ENCODE measurements at regions not wholly inside any gene's neighbourhood (a gene's known extent, or its start where the extent isn't known, plus 50 kb on each side); places are given as distances from the start of the nearest gene placed in this dataset.
"Not testable (repeated sequence)": the region's sequence is repeated elsewhere in the genome, so short reads cannot be mapped to it uniquely, and the experiment has no call there.

- DNase-seq = no peak
Observed at GRCh38 chr1:14141656-14142055, 441.7 kb downstream of the PRDM2 start.

DNA sequence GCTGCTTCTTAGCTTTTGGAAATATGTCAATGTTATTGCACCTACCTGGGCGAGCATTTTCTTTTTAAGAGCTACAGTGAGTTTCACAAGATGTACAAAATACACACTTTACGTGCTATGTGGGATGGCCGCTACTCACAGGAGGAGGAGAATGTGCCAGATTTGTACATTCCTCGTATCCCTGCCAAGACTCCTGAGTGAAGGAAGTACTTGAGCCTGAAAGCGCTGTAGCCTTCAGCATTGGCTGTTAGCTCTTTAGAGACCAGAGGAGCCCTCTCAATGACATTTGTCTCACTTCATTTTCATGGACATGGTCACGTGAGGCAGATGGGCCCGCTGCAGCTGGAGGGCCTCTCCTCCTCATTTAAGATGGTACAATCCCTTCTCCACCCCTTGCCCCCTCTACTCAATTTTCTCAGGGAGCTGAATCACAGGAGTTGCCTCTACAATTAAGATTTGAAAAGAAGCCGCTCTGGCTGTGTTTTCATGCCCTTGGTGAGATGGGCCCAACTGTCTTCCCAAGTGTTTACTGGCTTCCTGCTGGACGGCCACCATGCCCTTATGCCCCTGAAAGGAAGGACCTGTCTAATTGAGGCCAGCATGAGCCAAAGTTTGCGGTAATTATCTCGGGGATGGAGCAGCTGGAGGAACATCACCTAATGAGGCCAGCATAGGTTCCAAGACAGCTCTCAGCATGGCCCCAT lies 442.6 kb downstream of the PRDM2 start:
- peak in 1 of 2 donors; percentile 26 for DNase-seq

GRCh38 chr1:14143777-14144176 lies 443.8 kb downstream of the PRDM2 start:
- no peak for DNase-seq

- DNase-seq = no peak
Observed at GRCh38 chr1:14148526-14148925, 448.5 kb downstream of the PRDM2 start.

GRCh38 chr1:14149431-14149830 lies 449.1 kb upstream of the KAZN start:
- no peak for DNase-seq

DNA sequence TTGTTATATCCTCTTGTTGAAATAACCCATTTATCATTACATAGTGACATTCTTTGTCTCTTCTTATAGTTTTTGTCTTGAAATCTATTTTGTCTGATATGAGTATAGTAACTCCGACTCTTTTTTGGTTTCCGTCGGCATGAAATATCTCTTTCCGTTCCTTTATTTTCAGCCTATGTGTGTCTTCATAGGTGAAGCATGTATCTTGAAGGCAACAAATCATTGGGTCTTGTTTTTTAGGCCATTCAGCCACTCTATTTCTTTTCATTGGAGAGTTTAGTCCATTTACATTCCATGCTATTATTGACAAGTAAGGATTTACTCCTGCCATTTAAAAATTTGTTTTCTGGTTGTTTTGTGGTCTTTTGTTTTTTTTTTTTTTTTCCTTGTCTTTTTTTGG lies 441.9 kb upstream of the KAZN start:
- no peak for DNase-seq

- no peak for DNase-seq
Observed at GRCh38 chr1:14160781-14161180, 437.7 kb upstream of the KAZN start.

DNA sequence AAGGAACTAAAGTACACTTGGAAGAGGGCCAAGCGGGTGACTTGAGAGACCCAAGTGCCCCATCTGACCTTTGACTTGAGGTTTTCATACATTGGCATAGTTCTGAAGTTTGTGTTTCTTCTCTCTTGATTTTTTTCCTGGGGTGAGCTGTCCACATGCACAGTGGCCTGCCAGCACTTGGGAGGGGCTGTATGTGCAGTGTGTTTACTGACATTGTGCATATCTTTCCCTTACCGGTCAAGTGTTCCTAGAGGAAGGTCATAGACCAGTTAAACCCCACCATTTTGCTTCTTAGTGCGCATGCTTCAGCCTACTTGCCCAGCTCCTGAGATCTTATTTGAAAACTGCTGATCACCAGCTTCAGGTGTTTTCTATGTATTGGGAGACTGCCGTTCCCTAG lies 435.2 kb upstream of the KAZN start:
- DNase-seq = no peak

DNA sequence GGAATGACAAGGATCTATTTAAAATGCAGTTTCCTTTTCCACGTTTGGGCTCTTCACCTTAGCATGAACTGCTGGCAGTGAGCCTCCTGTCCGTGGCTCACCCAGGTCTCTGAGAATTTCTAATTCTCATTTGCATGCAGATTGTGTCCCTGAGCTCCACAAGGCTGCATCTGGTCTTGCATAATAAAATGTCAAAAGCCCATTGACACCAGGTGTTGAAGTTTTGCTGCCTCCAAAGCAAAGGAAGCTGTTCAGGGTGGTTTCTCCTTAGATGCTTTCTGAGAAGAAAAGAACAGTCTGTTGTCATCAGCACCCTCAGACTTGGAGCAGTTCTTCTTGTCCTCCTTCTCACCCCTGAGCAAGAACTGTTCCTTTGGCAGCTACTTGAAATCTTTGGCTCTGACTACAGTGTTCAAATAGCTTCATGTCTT lies 433.1 kb upstream of the KAZN start:
- no peak for DNase-seq

- no peak for DNase-seq
Observed at GRCh38 chr1:14167884-14168283, 430.6 kb upstream of the KAZN start.

DNA sequence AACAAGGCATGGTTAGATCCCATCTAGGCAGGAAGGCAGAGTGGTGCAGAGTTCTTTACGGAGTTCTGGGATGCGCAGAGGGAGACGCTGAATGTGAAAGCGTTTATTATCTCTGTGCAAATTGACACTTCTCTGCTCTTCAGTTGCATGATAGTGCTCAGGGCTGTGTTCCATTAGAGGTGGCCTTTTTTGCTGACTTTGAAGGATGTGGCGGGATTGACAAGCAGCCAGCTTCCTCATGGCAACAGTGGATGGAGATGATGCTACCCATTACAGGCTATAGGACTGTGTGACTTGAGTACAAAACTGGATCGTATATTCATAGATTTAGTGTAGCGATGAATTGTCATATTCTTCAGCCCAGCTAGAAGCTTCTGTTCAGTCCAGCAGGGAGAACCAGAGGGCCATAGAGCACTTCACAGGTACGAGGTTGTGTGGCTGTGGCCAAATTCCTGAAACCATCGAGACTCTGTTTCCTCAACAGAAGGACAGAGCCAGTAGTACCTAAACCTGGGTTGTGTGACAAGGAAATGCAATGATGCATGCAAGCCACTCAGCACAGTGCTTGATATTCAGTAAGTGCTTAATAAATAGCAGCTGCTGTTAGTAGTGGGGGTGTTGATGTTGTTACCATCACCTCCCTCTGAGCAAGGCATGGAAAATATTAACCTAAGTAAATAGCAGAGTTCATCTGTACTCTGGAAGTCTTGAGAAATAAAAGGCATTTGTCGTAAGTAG lies 430.0 kb upstream of the KAZN start:
- DNase-seq = no peak

GRCh38 chr1:14173598-14173997 lies 424.9 kb upstream of the KAZN start:
- DNase-seq = no peak

GRCh38 chr1:14177866-14178265 lies 420.6 kb upstream of the KAZN start:
- not testable (repeated sequence) for DNase-seq

GRCh38 chr1:14180738-14181137 lies 417.7 kb upstream of the KAZN start:
- no peak for DNase-seq

GRCh38 chr1:14181191-14181795 lies 417.2 kb upstream of the KAZN start:
- no peak for DNase-seq

GRCh38 chr1:14182856-14183255 lies 415.6 kb upstream of the KAZN start:
- DNase-seq = no peak

DNA sequence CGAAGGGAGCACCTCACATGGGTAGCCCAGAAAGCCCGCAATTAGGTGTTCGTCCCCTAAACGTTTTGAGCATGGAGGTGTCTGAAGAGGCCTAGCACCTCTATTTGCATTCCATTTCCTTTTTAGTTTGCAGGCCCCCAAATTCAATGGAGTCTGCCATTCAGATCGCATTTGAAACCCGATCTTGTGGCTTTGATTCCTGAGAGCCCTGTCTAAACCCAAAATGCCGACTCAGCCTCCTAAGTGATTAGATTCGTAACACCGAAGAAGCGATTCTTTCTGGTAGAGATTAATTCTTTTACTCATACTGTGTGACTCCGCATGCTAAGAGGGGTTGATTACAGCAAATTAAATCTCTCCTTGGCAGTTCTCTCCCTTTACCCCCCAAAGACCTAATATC lies 415.2 kb upstream of the KAZN start:
- no peak for DNase-seq

DNA sequence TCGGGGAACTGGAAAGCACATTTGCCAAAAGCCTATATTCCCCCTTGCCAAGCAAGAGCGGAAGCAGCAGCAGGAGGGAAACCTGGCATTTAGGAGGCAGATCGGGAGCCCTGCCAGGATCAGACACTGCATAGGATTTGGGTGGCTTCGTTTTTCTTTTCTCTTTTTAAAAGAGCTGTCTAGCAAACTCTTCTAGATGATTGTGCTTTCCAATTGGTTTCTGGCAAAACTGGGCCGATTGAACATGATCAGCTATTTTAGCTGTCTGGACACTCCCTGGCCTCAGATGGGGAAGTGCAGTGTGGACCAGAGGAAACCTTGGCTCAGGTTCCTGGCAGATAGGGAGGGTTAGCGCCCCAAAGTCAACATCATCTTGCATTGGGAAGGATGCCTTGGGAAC lies 414.0 kb upstream of the KAZN start:
- DNase-seq = no peak

- DNase-seq = no peak
Observed at GRCh38 chr1:14189381-14189780, 409.1 kb upstream of the KAZN start.

DNA sequence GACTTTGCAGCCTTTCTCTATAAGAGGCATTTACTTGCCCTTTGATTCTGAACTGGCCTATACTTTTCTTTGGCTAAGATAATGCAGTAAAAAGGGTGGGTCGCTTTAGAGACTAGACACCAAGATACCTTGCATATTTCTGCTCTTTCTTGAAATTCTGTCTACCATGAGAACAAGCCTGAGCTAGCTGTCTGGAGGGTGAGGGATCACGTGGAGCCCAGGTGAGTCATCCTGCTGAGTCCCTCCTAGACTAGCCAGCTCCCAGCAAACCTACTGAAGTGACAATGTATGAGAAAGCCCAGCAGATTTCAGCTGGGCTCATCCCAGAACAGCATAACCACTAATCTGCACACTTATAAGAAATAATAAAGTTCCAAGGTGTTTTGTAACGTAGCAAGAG lies 408.0 kb upstream of the KAZN start:
- no peak for DNase-seq

- DNase-seq = no peak
Observed at GRCh38 chr1:14194511-14194910, 404.0 kb upstream of the KAZN start.

GRCh38 chr1:14205066-14205465 lies 393.4 kb upstream of the KAZN start:
- DNase-seq = no peak

- DNase-seq = no peak
Observed at GRCh38 chr1:14215151-14215550, 383.3 kb upstream of the KAZN start.

GRCh38 chr1:14217384-14217783 lies 381.1 kb upstream of the KAZN start:
- no peak for DNase-seq

Measured in hippocampal formation (tissue), 2 donors.